ENCODE measurements at regions not wholly inside any gene's neighbourhood (a gene's known extent, or its start where the extent isn't known, plus 50 kb on each side); places are given as distances from the start of the nearest gene placed in this dataset.

DNA sequence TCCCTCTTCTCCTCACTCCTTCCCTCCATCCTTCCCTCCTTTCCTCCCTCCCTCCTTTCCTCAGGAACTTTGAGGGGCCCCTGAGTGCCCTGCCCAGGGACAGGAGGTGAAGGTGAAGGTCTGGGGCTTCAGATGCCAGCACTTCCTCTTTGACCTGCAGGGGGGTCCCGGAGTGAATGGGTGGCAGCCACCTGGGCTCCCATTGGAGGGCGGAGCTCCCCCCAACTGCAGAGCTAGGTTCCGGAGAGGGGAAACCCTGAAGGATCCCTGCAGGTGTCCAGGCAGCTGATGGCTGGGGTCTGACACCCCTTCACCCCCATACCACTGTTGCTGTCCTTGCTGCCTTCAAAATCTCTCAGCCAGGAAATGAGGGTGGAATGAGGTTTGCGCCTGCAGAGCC is 1131.3 kb downstream of the BRD1 start:
- Histone ChIP-seq H3K4me3 (no peak overlapping the region), H3K27ac (no peak overlapping the region), H3K4me1 (no peaks in the 10 kb centered on the region), H3K9me3 (no peaks in the 10 kb centered on the region), H3K36me3 (no peaks in the 10 kb centered on the region), H3K27me3 (peaks cover 0 to 3% (median 0%) of the 10 kb centered on the region in 9 donors)
- WGBS, 4 donors, result 73 to 81% (median 76%) methylated on average over 4 of the region's 4 CpGs
- TF ChIP-seq POLR2A (IDR thresholded peaks at IDR 0.05), result no peak
- TF ChIP-seq, protein P1, sequence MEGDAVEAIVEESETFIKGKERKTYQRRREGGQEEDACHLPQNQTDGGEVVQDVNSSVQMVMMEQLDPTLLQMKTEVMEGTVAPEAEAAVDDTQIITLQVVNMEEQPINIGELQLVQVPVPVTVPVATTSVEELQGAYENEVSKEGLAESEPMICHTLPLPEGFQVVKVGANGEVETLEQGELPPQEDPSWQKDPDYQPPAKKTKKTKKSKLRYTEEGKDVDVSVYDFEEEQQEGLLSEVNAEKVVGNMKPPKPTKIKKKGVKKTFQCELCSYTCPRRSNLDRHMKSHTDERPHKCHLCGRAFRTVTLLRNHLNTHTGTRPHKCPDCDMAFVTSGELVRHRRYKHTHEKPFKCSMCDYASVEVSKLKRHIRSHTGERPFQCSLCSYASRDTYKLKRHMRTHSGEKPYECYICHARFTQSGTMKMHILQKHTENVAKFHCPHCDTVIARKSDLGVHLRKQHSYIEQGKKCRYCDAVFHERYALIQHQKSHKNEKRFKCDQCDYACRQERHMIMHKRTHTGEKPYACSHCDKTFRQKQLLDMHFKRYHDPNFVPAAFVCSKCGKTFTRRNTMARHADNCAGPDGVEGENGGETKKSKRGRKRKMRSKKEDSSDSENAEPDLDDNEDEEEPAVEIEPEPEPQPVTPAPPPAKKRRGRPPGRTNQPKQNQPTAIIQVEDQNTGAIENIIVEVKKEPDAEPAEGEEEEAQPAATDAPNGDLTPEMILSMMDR (IDR thresholded peaks at IDR 0.05), result no peak
- no peak for ATAC-seq
- DNase-seq, result peak in 1 of 5 donors; percentile 18
- intact Hi-C loops (cut with DNase I), result no loop called here

DNA sequence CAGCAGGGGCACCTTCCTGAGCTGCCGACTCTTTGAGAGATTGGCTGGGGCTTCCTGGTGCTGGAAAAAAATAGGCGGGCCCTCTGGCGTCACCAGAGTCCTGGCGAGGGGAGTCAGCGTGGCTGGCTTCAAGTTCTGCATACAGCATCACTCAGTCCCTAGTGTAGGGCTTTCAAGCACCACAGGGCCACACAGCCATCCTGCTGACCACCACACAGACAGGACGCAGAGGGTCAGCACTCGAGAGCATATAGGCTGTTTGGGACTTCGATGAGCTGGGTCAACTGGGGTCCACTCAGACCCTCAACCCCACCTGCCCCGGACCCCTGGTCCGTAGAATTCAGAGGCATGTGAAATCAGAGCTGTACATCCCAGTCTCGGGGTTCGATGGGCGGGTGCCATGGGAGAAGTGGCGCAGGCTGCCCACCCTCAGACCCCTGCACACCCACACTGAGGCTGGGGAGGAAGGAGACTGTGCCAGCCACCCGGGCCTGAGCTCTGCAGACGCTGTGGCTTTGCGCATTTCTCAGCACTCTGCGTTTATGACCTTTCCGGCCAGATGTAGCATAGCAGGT is 1131.9 kb downstream of the BRD1 start:
- ATAC-seq (no peak), DNase-seq (peak in 1 of 5 donors; percentile 38)
- Histone ChIP-seq H3K27ac (no peak overlapping the region), H3K4me1 (no peaks in the 10 kb centered on the region), H3K4me3 (no peak overlapping the region), H3K27me3 (no peaks in the 10 kb centered on the region), H3K36me3 (no peaks in the 10 kb centered on the region), H3K9me3 (no peaks in the 10 kb centered on the region)
- WGBS, 4 donors, result 72 to 86% (median 84%) methylated on average over 13 to 19 of the region's 19 CpGs
- TF ChIP-seq, protein P1 (IDR thresholded peaks at IDR 0.05), result no peak
- TF ChIP-seq POLR2A (IDR thresholded peaks at IDR 0.05), result no peak
- intact Hi-C loops (cut with DNase I), result no loop called here

DNA sequence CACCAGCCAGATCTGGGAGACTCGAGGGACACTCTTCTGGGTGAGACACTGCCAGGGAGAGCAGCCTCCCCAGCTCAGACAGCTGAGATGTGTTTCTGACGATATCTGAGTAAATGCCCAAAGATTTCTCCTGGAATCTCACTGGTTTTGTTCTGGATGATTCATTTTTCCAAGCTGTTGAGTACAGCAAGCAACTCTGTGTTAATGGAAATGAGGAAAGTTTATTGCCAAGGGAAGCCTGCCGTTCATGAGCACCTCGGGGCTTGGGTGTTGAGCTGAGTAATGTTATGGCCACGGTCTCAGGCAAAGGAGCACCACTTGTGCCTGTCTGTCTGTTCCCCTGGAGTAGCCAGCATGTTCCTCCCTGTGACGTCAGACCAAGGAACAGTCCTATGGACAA is 1132.4 kb downstream of the BRD1 start:
- no peaks in the 10 kb centered on the region for H3K27me3 ChIP-seq
- H3K4me3 ChIP-seq, result no peak overlapping the region
- no peak overlapping the region for H3K27ac ChIP-seq
- intact Hi-C loops (cut with DNase I), result no loop called here
- no peak for TF ChIP-seq POLR2A (IDR thresholded peaks at IDR 0.05)
- TF ChIP-seq, protein P1 (IDR thresholded peaks at IDR 0.05), result no peak
- no peaks in the 10 kb centered on the region for H3K36me3 ChIP-seq
- no peak for ATAC-seq
- 55 to 60% (median 55%) methylated on average over 6 of the region's 6 CpGs for WGBS, 4 donors
- H3K4me1 ChIP-seq, result no peaks in the 10 kb centered on the region
- H3K9me3 ChIP-seq, result no peaks in the 10 kb centered on the region
- DNase-seq, result no peak

DNA sequence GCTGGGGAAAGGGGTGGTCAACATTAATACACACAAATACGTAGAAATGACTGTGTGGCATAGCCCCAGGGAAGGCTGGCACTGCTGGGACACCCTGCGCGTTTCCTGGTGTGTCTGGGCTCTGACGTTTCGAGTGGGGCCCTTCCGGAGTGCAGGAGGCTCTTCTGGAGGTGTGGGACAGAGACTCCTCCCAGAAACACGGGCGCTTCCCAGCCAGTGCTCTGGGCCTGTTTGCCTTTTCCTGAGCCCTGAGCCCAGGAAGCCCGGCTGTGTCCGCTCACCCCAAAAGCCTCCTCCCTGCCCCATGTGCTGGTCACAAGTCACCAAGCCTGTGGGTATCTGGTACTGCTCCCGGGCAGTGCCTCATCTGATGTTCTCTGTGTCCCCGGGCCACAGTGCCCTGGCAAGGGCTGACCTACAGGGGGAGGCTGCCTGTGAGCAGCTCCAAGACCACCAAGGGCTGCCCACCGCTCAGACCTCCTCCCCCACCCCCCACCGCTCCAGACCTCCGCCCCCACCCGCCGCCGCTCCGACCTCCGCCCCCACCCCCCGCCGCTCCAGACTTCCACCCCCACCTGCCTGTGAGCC is 1133.3 kb downstream of the BRD1 start:
- ATAC-seq, result no peak

More for the DNA sequence above, 1133.3 kb downstream of the BRD1 start:
- TF ChIP-seq POLR2A (IDR thresholded peaks at IDR 0.05), result no peak
- TF ChIP-seq, protein P1 (IDR thresholded peaks at IDR 0.05), result no peak
- Histone ChIP-seq H3K27me3 (no peaks in the 10 kb centered on the region), H3K9me3 (no peaks in the 10 kb centered on the region), H3K27ac (no peak overlapping the region), H3K36me3 (no peaks in the 10 kb centered on the region), H3K4me3 (no peak overlapping the region), H3K4me1 (no peaks in the 10 kb centered on the region)
- intact Hi-C loops (cut with DNase I), result no loop called here
- 56 to 83% (median 67%) methylated on average over 12 to 18 of the region's 22 CpGs for WGBS, 4 donors
- peak in 1 of 5 donors; percentile 34 for DNase-seq

Data from heart left ventricle (tissue), 16 donors.